ENCODE measurements at regions not wholly inside any gene's neighbourhood (a gene's known extent, or its start where the extent isn't known, plus 50 kb on each side); places are given as distances from the start of the nearest gene placed in this dataset.

DNA sequence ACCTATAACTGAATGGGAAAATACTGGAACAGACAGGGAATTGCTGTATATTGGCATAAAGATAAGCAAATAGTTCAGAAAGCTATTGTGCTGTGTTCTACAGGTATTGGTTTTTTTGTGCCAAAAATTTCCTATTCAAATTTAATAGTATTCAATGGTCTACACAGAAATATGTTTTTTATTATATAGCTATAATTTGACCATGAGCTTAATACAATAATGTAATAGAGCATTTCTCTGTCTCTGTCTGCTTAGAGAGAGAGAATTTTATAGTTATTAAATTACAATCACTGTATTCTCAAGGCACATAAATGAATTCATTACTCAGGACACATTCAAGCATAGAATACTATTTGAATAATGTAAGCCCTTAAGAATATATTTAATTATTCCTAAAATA lies 62.3 kb upstream of the FZD8 start:
- TF ChIP-seq POLR2A (IDR thresholded peaks at IDR 0.05): no peak
- TF ChIP-seq, protein P1, sequence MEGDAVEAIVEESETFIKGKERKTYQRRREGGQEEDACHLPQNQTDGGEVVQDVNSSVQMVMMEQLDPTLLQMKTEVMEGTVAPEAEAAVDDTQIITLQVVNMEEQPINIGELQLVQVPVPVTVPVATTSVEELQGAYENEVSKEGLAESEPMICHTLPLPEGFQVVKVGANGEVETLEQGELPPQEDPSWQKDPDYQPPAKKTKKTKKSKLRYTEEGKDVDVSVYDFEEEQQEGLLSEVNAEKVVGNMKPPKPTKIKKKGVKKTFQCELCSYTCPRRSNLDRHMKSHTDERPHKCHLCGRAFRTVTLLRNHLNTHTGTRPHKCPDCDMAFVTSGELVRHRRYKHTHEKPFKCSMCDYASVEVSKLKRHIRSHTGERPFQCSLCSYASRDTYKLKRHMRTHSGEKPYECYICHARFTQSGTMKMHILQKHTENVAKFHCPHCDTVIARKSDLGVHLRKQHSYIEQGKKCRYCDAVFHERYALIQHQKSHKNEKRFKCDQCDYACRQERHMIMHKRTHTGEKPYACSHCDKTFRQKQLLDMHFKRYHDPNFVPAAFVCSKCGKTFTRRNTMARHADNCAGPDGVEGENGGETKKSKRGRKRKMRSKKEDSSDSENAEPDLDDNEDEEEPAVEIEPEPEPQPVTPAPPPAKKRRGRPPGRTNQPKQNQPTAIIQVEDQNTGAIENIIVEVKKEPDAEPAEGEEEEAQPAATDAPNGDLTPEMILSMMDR (IDR thresholded peaks at IDR 0.05): no peak

Measured in right lobe of liver (tissue), 4 donors.